HG03520 (cell line): ENCODE measurements at regions not wholly inside any gene's neighbourhood (a gene's known extent, or its start where the extent isn't known, plus 50 kb on each side); places are given as distances from the start of the nearest gene placed in this dataset.

Experiments
- ATAC-seq: cut with Tn5 transposase; IDR thresholded peaks from one replicate; pipeline ENCODE4 v1.9.1; 2021; ENCODE audit warnings: mild to moderate bottlenecking, moderate library complexity; ENCODE audit not compliant: unreplicated experiment

DNA sequence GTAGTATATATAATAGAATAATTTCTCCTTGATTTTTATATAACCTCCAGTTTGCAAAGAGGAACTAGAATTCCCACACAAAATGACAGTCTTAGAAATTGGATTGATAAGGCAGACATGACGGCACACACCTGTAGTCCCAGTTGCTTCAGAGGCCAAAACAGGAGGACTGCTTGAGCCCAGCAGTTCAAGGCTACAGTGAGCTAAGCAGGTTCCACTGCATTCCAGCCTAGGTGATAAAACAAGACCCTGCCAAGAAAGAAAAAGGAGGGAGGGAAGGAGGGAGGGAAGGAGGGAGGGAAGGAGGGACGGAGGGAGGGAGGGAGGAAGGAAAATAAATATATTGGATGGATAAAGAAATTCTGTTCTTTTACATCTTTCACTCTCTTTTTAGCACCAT is 77.6 kb upstream of the SASH1 start:
- ATAC-seq, result no peak

DNA sequence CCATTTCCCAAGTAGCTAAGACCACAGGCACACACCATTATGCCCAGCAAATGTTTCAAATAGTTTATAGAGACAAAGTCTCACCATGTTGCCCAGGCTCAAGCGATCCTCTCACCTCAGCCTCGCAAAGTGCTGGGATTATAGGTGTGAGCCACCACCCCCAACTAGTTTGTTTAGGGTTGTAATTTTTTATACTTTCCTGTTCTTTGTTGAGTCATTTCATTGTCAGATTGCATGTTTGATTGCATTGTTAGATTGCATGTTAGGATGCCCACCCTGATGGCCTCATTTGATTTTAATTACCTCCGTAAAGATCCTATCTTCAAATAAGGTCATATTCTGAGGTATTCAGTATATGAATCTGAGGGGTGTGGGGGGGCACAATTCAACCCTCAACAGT is 73.3 kb upstream of the SASH1 start:
- no peak for ATAC-seq

DNA sequence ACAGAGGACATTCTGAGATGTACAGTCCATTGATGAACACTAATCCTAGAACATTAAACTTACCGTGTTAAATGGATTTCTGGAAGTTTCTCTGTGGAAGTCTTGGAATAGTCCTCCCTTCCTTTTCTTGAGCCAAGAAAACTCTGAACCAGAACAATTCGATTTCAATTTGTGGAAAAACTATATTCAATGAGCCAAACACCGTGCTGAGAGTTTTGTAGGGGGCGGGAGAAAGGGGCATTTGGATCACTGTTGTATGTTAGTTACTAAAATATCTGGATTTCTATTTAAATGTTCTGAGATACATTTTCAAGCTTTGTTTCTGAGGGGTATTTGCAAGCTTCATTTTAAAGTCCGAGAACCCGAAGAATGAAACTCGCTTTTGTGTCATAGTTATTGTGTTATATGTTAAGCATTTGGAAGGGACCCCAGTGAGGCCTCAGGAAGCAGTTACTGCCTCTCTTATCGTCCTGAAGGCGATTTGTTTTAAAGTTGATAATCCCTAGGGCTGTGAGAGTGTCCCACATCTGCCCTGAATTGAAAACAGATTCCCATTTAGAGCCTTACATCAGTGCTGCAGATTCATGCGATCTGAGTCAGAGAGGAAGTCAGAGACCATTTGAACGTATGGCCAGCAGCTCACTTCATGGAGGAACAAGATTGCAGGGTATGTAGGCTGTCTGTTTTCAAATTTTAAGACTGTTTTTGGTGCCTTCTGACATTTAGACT is 70.8 kb upstream of the SASH1 start:
- ATAC-seq, result no peak

DNA sequence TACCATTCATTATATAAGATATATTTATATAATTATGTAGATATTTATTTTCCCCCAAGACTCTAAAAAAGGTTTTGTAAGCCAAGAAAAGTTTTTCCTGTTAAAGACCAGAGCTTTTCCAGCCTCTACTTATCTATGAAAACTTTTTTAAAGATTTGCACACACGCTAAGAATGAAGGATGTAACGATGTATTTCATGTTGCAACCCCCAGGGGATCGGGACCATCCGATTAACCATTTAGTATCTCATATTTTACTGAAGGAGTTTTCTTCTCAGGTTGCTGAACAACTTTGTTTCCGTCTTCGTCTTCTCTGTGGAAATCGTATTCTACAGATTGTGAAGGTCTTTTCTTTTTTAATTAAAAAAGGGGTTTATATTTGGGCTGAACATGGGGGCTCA is 70.0 kb upstream of the SASH1 start:
- ATAC-seq, result no peak

DNA sequence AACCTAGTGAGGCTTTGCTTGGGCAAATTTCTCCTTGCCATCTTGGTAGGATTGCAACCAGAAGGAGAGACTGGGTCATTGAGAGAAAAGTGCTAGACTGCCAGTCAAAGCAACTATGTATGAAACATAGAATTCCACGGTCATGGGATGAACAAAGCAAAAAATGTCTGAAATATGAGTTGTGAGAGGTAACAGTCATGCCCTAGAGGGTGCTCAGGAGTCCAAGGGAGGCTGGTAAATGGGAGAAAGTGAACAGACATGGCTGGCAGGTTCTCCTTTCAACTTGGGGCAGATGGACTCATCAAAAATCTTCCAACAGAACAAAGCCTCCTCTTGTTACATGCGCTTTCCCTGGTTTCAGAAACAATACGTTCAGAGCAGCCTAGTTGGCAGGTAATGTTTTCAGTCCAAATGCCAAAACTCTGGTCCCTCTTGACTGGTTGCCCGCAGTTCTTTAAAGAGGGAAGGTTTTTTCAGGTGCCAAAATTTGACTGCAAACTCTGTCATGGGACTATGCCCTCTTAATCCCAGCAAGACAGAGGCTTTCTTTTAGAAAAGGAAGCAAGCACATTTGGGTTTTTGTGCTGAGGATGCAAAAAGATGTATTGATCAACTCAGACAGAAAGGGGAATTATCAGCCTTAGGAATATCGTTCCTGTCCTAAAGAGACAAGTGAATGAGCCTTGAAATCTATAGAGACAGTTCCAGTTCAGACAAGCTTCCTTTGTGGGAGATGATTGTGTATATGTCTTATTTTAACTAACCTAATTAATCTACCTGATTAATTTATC is 68.5 kb upstream of the SASH1 start:
- ATAC-seq, result no peak

DNA sequence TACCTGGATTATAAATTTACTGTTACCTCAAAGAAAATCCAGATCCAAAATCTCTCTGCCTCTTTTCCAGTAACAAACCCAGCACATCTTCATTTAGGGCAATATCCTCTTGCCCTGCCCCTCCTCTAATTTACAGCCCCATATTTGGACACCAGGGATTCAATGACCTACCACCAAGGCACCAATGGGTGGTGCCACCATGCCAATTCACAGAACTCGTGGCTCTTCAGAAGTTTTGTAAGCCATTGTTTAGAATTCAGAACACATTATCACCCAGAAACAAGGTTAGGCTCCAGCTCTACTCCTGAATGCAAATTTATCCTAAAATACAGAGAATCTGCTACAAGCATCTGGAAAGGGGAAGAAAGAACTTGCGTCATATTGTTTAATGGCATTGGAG is 67.8 kb upstream of the SASH1 start:
- ATAC-seq, result no peak

DNA sequence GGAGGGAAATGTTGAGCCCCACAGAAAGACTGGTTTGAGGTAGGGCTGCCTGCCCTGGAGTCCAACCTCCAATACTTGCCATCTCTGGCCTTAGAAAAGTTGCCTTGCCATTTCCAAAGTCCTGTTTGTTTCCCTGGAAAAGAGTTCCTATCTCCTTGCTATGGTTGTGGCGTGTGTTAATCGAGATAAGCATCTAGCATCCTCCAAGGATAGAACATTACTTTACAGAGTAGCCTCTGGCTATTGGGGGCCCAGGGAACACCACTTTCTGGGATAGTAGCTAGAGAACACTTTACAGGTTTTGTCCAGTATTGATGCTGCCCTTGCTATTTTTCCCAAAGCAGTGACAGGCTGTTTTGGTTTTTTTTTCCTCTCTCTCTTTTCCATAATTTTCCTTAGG is 57.4 kb upstream of the SASH1 start:
- no peak for ATAC-seq

DNA sequence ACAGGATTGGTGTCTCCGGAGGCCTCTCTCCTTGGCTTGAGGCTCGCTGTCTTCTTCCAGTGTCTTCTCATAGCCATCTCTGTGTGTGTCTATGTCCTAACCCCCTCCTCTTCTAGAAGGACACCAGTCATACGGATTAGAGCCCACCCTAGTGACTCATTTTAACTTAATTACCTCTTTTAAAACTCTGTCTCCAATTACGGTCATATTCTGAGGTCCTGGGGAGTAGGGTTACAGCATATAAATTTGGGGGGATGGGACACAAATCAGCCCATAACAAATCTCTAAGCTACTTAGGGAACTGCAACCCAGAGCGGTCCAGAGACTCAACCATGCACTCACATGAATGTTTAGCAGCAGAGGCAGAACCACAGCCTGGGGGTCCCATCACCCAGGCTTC is 56.1 kb upstream of the SASH1 start:
- ATAC-seq, result no peak

DNA sequence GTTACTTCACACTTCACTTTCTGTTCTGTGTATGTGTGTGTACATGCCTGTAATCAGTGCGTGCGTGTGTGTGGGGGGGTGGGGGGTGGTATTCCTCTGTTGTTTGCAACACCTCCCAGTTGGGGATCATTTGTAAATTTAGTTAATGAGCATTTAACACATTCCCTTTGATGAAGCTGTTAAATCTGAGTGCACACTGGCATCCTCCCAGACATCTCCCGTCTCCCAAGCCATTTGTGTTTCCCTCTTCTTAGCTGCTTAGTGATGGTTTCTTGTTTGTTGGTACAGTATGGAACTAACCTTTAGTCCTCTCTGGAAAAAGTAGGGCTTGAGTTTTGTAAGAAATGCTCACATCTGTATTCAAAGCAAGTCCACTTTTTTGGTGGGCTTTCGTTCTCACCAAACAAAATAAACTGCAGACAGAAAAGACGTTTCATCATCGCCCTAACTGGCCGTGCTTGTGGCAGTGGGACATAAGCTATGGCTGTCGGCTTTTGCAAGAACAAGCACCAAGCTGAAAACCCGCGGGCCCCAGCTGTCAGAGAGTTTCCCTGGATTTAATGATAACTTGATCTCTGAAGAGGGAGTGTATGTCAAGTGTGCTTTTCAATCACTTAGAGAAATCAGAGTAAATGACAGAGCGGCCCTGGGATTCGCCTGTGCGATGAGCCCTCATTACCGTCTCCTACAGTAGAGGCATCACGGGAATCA is 54.9 kb upstream of the SASH1 start:
- no peak for ATAC-seq

DNA sequence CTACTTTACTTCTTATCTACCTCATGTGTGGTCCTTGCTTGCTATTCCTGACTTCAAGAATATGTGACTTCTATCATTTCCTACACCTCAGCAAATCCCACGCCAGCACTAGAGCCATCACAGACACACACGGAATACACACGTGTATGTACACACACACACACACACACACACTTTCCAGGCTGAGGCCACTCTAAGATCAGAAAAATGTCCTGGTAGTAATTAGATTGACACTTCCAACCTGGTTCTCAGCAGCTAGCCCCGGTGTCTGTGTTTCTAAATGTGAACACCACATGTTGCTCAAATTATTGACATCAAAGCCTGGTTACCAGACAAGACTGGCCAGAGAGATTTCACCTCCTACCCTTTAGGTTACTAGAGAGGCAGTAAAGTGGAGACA is 54.1 kb upstream of the SASH1 start:
- no peak for ATAC-seq

DNA sequence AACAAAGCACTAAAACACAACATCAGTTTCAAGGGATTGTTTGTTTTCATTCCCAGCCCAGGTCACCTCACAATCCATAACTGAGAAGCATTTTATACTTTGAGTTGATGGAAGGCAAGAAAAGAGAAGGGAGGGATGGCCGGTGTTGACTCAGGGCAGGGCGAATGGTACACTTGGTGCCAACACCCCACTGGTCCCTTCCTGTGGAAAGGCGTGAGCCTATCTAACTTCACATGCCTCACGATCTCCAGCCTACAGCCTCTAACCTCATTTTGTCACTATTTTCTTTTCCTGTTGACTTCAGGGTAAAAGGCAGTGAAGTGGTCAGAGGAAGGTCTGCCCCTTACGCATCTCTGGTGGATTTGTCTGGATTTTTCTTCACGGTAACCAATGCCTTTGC is 53.5 kb upstream of the SASH1 start:
- ATAC-seq, result no peak

DNA sequence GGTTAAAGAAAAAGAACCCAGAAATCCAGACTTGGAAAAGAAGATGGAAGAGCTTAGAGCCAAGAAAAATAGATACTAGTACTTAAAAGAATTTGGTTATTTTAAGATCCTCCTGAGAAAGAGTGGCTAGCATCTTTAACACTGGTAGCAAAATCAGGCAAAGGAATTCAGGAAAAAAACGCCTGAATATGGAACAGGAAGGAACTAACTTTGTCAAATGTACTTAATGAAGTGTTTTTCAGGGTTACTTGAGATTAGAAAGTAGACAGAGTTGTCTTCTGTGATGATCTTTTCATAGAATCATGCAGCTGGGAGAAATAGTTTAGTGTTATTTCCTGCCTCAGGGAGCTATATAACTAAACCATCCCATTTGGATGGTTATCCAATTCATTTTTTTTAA is 50.8 kb upstream of the SASH1 start:
- ATAC-seq, result no peak
